BE2C (cell line): ENCODE measurements at regions not wholly inside any gene's neighbourhood (a gene's known extent, or its start where the extent isn't known, plus 50 kb on each side); places are given as distances from the start of the nearest gene placed in this dataset.

Source experiments
- DNase-seq: peaks from one replicate; pipeline ENCODE4 v3.0.0-alpha.2; 2020
- H3K27me3 ChIP-seq: fragments of 250-450 bp; sonication (Bioruptor Pico); 2 replicates; pipeline ENCODE4 v1.5.1; 2020; ENCODE audit warnings: mild to moderate bottlenecking
- H3K36me3 ChIP-seq: fragments of 250-450 bp; sonication (Bioruptor Pico); 2 replicates; pipeline ENCODE4 v1.5.1; 2020; ENCODE audit warnings: mild to moderate bottlenecking
- H3K4me1 ChIP-seq: fragments of 250-450 bp; sonication (Bioruptor Pico); 2 replicates; pipeline ENCODE4 v1.5.1; 2020
- H3K4me3 ChIP-seq: 2 replicates; pipeline ENCODE4 v1.5.1; 2011; ENCODE audit warnings: low read depth, low read length
- H3K9me3 ChIP-seq: fragments of 250-450 bp; sonication (Bioruptor Pico); 2 replicates; pipeline ENCODE4 v1.5.1; 2020
- CTCF ChIP-seq: IDR thresholded peaks from 2 replicates; pipeline ENCODE4 v1.5.1; 2012; ENCODE audit warnings: mild to moderate bottlenecking, low read depth, low read length

DNA sequence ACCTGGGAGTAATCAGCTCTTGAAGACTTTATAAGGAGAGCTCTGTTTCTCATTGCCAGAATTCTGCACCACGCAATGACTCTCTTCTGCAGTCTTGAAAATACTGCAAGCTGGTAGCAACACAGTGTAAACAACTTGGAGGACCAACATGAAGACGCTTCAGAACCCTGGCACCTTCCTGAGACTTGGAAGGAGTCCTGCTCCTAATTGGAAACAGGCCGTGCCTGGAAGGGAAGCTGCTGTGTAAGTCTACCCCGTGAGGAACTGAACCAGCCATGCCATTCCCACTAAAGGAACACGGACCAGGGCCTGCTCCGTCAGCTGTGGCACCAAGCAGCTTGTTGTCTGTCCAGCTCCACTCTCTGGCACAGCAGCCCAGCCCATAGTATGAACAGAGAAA, 171.1 kb downstream of the PAX3 start:
- H3K4me3 ChIP-seq = no peak overlapping the region
- no peak for DNase-seq
- no peaks in the 10 kb centered on the region for H3K36me3 ChIP-seq
- no peaks in the 10 kb centered on the region for H3K9me3 ChIP-seq
- no peak for TF ChIP-seq CTCF
- no peaks in the 10 kb centered on the region for H3K4me1 ChIP-seq
- no peaks in the 10 kb centered on the region for H3K27me3 ChIP-seq

DNA sequence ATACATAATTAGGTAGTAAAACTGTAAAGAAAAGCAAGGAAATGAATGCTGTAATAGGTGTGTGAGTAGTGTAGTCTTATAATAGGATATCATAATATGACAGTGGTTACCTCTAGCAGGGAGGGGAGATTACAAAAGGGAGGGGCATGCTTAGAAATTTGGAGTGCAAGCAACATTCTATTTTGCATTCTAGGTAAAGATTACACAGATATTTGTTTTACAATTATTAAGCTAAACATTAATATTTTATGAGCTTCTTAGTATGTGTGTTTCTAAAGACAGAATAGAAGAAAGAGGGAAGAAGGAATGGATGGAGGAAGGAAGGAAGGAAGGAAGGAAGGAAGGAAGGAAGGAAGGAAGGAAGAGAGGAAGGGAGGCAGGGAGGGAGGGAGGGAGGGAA, 177.9 kb downstream of the PAX3 start:
- Histone ChIP-seq H3K27me3 (peaks cover 6% of the 10 kb centered on the region; the same call in 1 of the 2 replicates), H3K36me3 (no peaks in the 10 kb centered on the region), H3K4me1 (no peaks in the 10 kb centered on the region), H3K4me3 (no peak overlapping the region), H3K9me3 (no peaks in the 10 kb centered on the region)
- no peak for DNase-seq
- no peak for TF ChIP-seq CTCF

- Histone ChIP-seq H3K36me3 (no peaks in the 10 kb centered on the region), H3K9me3 (no peaks in the 10 kb centered on the region), H3K4me1 (no peaks in the 10 kb centered on the region), H3K4me3 (no peak overlapping the region), H3K27me3 (no peaks in the 10 kb centered on the region)
- TF ChIP-seq CTCF = no peak
- no peak for DNase-seq
These were observed 183.5 kb downstream of the PAX3 start for GRCh38 chr2:222115296-222115695.

GRCh38 chr2:222108957-222109585, 189.7 kb downstream of the PAX3 start:
- DNase-seq = no peak
- H3K4me1 ChIP-seq = no peaks in the 10 kb centered on the region
- no peaks in the 10 kb centered on the region for H3K36me3 ChIP-seq
- H3K27me3 ChIP-seq = peaks cover 8% of the 10 kb centered on the region
- no peak overlapping the region for H3K4me3 ChIP-seq
- H3K9me3 ChIP-seq = no peaks in the 10 kb centered on the region
- TF ChIP-seq CTCF = no peak

DNA sequence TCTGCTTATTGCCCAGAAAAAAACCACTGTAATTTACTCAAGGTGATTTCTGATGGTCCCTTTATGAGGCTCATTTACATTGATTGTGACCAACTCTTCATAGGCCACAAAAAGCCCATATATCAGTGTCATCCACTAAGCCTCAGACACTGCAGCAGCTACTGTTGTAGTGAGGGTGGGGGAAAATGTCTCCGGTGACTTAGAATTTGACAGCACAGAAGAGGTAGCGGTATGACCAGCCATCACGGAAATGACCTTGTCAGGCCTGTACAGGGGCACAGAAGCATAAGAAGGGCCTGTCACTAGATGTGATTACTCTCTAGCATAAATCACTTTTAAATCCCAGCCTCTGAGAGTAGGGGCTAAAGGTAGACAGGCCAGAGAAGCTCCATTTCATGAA, 190.3 kb downstream of the PAX3 start:
- no peaks in the 10 kb centered on the region for H3K36me3 ChIP-seq
- H3K27me3 ChIP-seq = peaks cover 11% of the 10 kb centered on the region
- no peak for DNase-seq
- TF ChIP-seq CTCF = no peak
- H3K4me3 ChIP-seq = no peak overlapping the region
- H3K9me3 ChIP-seq = no peaks in the 10 kb centered on the region
- no peaks in the 10 kb centered on the region for H3K4me1 ChIP-seq

GRCh38 chr2:222105046-222105445, 193.8 kb downstream of the PAX3 start:
- no peak for TF ChIP-seq CTCF
- Histone ChIP-seq H3K9me3 (no peaks in the 10 kb centered on the region), H3K4me1 (no peaks in the 10 kb centered on the region), H3K36me3 (no peaks in the 10 kb centered on the region), H3K27me3 (peaks cover 17% of the 10 kb centered on the region), H3K4me3 (no peak overlapping the region)
- no peak for DNase-seq
